ENCODE measurements at regions not wholly inside any gene's neighbourhood (a gene's known extent, or its start where the extent isn't known, plus 50 kb on each side); places are given as distances from the start of the nearest gene placed in this dataset.

DNA sequence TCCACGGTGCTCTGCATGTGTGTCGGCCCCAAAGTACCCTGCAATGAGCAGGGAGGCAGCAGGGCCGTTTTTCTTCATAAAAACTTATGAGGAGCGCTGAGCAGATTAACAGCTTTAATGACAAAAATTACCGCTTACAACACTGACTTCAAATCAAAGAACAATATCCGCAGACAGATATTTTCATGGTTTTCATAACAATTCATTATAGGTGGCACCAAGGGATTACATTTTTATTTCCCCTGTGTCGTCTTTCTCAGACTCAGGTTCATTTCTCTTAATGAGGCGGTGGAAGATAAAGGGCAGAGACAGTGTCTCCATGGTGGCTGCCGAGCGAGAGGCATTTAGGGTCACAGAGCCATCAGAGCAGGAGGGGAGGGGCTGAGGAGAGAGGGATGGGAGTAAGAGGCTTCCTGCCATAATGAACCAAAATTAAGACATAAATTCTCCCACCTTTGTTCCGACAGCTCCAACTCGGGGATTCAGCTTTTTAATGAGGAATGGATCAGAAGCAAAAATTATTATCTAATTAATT is 240.7 kb upstream of the CLINT1 start:
- no peak for DNase-seq

DNA sequence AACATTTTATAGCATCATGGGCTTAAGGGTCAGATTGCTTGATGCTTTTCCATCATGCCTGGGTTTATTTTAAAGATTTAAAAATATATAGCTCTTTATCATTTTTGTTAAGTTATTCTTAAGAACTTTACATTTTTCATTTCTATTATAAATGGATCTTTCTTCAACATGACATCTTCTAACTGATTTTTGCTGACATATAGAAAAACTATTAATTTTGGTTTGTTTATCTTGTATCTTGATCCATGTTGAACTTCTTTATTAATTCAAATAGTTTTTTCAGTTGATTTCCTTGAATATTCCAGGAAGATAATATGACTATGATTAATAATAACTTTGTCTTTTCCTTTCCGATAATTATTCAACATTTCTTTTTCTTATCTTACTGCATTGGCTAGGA is 237.9 kb upstream of the CLINT1 start:
- no peak for DNase-seq

DNA sequence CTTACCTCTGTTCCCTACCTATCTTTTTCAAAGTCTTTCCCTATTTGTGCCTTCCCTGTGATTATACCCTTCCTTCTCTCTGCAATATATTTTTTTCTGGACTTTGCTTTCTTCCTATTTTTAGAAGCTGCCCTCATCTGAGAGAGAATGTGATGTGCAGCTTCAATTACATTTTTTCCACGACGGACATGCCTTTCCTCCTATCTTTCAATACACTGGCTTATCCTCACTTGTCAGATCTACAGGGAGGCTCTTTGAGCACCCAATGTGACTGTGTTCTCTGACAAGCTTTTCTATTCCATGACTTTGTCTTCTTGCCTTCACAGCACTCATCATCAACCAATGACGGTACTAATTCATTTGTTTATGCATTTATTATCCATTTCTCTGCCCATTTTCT is 227.9 kb upstream of the CLINT1 start:
- DNase-seq: no peak

DNA sequence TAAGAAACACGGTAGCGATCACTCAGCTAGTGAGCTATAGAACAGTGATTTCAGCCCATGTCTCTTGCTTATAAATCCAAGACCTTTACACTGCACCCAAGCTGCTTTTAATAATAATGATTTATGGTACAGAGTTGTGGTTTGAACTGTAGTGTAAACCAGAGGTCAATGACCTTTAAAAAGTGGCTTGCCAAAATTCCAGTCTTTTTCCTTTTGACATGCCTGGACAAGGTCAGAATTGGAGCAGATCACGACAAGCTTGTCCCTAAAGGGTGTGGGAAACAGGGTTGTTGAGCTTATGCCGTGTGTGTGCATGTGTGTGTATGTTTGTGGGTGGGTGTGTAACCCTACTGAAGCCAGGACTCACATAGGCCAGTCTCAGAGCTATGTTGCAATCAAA is 225.3 kb upstream of the CLINT1 start:
- DNase-seq: peak; percentile 30

DNA sequence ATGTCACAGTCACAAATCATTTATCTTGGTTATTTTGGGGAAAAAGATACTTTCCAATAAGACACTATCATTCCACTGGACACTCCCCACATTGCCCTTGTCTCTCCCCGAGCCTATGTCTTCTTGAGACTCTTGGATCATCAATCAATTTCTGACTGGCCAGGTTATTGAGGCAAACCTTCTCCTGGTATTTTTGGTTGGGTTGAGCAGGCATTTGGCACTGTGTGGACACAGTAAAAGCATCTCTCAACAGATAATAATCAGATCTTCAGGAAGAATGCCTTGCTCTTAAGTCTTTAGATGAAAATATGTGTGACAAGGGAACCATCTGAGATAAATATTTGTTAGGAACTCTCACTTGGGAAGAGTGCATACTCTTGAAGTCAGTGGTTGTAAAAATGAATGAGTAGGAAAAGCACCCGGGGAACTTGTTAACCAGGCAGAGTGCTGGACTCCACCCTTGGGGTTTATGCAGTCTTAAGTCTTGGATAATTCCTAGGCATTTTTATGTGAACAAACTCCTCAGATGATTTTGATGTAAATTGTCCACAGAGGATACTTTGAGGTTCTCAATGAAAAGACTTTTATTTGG is 223.8 kb upstream of the CLINT1 start:
- DNase-seq: no peak

DNA sequence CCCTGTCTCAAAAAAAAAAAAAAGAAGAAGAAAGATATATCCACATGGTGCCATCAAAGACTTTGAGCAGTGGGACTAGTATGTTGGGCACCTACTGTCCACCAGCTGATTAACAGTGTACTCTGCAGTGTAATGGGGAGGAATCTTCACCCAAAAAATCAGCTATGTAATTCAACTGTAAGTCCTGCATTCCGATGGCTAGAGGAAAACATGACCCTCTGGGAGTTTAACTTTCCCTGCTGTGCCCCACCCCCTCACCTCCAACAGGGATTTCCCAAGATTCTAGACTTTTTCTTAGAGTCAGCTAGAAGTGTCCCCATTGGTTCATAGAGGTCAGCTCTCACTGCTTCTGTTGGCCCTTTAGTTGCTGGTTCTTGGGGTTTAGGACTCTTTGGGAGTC is 221.2 kb upstream of the CLINT1 start:
- peak; percentile 30 for DNase-seq

DNA sequence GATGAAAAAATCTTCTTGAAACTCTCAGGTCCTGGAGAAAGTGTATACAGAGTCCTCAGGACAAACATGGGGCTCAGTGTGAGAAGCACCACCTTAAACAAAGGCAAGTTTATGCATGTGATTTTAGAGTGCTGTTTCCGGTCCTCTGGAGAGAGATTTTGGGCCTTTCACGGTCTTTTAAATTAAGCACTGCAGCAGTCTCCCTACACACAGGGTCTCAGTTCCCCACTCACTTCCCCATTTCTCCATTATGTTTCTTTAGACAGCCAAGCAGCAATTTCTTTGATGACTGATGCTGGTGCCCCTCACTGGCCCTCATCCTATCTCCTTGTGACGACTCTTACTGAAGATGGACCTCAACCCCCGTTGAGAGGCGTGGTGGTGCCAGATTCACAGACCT is 220.2 kb upstream of the CLINT1 start:
- no peak for DNase-seq

DNA sequence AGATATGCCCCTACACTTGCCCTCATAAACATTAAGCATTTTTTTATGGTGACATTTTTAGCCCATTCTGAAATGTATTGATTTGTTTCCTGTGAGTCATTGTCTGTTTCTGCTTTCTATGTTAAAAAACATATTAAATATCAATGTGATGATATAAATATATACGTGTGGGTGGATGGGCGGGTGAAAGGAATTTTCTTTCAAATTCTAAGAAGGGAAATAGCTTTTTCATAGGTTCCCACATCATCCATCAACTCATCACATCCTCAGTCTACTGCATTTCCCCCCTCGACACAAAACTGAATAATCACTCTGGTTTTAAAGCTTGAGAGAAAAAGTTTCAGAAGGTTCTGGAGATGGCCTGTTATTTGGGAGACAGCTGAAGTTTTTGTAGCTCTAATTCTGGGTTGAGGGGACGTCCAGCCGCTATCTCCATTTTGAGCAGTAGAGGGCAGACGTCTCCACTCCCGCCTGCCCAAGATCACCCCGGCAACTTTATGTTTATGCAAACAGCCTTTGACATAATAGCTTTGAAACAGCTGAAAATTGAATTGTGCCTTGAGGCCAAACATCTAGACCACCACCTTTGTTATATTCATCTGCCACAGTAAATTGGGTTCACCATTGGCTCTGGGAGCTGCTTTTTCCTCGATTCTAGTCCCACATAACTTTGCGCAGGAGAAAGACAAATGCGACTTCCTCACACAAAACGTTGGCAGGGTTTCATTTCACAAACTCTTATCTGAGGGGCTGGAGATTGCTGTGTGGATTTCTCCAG is 216.2 kb upstream of the CLINT1 start:
- DNase-seq: peak; percentile 91

DNA sequence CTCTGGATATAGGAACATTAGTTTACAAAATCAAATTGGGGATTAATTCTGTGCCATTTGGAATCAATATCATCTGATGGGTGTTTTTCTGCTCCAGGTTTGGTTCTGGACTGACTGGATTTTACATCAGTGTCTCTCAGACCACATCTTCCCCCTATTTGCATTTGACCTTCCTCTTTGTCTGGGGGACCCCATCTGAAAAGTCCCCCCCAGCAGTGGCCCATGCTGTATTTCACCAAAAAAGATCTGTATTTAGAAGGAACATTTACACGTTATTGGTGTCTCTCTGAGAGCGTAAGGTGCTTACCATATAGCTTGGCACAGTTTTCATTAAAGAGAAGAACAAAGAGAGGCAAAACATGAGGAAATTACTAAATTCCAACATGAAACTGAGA is 215.6 kb upstream of the CLINT1 start:
- DNase-seq: no peak

DNA sequence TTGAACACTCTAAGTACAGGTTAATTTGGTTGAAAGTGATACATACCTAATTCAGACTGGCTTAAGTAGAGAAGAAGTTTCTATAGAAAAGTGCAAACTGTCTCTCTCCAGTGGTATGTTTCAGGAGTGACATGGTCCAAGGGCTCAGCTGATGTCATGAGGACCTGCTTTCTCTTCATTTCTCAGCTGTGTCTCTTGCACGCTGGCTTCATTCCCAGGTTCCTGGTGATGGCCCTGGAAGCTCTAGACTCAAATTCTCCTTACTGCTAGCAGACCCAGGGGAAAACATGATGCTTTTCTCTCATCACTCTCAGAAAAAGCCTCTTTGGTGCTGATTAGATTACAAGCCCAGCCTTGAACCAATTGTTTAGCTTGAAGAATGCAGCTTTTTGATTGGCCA is 211.9 kb upstream of the CLINT1 start:
- peak; percentile 51 for DNase-seq

DNA sequence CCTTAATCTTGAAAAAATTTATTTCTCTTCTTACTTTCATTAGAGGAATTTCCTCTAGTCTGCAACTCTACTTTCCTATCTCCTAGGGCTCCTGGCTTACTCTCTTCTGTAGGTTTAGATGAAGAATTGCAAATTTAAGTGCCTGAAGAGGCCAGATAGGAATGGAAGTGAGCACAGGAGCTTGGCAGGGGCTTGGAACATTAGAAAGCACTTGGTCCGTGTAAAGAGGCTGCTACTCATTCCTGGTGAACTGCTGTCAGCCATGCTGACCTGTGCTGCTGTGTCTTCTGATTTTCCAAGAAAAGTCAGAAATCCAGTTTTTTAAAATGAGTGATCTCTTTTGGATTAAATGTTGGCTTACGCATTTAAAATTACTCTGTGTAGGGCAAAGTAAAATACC is 210.9 kb upstream of the CLINT1 start:
- DNase-seq: no peak

DNA sequence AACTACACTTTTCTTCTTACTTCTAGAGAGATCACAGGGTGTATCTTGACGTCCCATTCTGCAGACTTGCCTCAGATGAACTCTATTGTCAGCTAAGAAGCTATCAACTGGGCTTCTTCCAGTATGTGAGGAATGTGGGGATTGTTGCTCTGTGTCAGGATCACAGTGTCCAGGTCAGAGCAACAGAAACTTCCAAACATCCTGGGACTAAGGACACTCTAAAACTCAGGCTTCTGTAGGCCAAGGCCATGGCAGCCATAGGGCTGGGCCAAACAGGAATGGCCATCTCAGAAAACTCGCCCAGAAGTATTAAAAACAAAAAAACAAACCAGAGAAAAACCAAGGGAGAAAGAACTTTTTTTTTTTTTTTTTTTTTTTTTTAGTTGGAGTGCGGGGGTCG is 210.0 kb upstream of the CLINT1 start:
- no peak for DNase-seq

DNA sequence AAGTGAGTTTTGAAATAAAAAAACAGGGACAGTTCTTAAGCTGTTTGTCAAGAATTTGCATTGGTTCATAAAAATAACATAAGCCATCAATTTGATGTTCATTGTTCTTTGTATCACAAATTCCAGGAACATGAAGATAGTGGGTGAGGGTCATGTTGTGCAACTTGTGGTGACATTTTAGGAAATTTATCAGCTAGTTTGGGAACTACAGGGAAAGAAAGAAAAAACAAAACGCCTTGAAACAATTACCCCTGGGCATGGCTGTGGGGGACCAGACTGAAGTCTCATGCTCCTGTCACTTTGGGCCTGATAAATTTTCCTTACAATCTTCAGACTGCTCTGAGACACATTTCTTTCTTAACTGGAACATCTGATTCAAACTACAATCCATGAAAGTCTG is 207.1 kb upstream of the CLINT1 start:
- DNase-seq: no peak

DNA sequence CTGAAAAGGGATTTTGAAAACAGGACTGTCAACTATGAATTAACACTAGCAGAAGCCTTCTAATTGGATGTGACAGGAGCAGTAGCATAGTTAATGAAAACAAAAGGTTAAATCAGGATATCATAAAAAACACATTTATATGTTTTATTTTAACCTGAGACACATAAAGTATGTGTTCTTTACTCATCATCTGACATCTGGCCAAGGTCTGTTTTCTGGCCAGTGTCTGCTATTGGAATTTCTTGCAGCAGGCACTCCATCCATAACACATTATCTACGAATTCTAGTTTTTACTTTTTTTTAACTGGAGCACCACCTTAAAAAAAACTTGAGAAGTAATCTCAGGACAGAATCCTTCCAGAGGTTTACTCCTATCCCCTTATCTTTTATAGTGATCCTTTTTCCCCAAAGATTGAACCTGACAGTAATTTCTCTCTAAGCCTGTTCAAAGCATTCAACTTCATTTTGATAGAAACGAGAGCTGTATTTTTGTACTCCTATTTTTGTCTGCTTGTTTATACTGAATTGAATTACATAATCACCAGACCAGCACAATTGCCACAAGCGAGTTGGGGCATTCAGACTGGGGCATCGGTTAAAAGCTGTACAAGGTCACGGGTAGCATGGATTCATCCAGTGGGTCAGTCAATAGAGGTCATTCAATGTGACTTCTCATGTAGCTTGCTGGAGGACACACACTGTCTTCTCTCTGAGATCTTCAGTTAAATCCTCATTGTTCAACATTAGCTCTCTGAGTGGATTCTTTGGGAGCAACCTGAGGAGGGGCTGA is 205.6 kb upstream of the CLINT1 start:
- DNase-seq: no peak

DNA sequence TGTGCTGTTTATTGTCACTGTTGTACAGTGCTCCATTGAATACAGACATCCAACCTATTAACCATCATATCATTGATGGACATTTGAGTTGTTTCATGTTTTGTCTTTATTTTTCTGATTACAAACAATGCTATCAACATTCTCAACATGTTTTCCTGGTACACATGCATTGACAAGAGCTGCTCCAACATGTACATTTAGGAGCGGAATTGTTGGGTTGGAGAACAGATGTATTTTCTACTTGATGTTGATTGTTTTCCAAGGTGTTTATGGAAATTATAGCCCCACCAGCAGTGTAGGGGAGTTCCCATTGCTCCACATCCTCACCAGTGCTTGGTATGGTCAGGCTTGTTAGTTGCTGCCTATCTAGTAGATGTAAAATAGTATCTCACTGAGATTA is 204.1 kb upstream of the CLINT1 start:
- no peak for DNase-seq

DNA sequence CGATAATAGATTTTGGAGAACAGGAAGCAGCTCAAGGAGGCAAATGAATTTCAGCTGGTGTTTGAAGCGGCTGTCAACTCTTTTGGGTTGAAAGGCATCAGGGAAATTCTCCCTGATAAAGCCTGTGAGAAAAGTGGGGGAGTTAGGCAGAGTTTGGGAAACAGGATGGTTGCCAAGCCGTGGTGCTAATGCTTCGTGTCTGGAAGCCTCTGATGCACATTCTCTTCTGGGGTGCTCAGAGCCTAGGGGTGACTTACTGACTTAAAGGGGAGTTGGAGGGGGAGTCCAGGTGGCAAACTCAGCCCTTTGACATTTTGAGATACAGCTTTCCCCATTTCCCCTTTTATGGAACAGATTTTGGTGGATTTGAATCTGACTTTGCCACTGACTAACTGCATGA is 202.5 kb upstream of the CLINT1 start:
- no peak for DNase-seq

DNA sequence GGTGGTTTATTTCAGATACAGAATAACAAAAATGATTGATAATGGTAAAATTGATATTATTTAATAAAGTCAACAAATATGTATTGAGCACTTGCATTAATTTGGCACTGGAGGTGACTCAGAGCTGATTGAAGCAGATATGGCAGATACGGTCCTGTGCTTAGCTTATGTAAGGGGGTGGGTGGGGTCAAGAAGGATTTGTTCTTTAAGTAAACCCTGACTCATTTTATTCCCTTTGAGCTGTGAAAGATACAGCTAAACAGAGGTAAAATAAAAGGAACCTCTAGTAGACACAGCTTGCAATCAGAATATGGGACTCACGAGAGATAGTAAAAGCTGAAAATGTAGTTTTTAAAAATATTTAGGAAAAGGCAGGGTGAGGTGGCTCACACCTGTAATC is 201.3 kb upstream of the CLINT1 start:
- DNase-seq: no peak

DNA sequence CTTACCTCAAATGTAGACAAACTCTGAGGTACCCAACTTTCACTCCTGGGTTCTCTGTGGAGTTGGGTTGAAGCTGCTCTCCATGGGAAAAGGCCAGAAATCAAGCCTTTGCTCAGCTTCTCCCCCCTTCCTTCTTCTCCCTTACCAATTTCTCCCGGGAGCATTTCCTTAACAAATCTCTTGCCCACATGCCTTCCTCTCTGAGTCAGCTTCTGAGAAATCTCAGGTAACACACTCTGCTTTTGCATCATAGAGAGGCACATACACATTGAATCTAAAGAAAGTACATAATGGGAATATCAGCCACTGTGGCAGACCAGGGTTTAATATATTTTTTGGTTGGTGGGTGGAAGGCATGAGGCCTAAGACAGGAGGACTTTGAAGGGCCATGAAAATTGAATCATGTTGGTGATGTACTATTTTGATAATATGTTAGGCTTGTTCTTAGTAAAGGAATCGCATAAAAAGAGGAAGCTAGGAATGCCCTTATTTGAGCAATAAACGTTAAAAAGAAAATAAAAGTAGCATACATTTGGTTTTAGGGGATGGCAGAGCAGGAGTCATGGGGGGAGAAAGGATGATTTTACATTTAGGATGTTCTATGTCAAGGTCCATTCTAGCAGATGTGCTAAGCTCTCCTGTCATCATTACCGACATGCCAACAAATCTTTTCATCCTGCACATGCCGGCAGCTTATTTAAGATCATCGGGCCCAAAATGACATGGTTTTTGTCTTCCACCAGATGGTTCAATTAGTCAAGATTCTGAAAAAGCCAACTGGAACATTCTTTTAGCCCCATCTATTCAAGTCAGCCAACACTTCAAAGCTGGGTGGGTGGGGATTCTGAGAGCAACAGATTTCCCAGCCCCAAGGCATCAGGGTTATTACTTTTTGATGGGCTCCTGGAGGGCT is 199.5 kb upstream of the CLINT1 start:
- peak; percentile 46 for DNase-seq

DNA sequence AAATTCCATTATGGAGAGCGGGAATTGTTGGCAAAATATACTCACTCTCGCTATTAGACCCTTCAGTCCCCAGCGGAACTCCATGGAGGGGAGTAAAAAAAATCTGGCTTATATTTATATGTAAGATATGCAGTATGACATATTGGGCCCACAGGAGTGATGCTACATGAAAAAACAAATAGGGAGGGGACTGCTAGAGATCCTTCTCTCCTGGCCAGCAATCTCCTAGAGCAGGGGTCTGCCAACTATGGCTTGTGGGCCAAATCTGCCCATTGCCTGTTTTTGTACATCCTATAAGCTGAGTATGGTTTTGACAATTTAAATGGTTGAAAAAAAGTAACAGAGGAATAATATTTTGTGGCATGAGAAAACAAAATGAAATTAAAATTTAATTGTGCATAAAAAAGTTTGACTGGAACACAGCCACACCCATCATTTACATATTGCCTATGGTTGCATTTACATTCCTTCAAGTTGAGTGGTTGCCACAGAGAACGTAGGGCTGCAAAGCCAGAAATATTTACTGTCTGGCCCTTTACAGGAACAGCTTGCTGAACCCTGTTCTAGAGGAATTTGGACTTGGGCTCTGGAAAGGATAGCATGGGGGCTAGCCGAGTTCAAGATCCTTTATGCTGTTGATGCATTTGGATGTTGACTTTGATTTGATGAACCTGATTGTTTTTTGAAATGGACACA is 197.3 kb upstream of the CLINT1 start:
- DNase-seq: peak; percentile 90

DNA sequence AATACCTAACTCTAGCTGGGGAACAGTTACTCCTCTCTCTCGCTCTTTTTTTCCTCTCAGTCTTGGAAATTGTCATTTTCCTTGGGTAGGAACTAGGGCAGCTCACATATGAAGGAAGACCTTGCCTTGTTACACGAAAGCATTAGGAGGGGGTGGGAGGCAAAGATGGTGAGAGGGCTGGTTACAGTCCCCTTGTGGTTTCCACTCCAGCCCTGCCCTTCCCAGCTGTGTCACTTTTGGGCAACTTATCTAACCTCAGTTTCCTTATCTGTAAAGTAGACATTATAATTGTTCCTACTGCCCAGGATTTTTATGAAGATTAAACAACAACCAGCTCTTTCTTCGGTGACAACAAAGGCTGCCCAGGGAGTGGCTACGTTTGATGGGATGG is 196.2 kb upstream of the CLINT1 start:
- DNase-seq: no peak

DNA sequence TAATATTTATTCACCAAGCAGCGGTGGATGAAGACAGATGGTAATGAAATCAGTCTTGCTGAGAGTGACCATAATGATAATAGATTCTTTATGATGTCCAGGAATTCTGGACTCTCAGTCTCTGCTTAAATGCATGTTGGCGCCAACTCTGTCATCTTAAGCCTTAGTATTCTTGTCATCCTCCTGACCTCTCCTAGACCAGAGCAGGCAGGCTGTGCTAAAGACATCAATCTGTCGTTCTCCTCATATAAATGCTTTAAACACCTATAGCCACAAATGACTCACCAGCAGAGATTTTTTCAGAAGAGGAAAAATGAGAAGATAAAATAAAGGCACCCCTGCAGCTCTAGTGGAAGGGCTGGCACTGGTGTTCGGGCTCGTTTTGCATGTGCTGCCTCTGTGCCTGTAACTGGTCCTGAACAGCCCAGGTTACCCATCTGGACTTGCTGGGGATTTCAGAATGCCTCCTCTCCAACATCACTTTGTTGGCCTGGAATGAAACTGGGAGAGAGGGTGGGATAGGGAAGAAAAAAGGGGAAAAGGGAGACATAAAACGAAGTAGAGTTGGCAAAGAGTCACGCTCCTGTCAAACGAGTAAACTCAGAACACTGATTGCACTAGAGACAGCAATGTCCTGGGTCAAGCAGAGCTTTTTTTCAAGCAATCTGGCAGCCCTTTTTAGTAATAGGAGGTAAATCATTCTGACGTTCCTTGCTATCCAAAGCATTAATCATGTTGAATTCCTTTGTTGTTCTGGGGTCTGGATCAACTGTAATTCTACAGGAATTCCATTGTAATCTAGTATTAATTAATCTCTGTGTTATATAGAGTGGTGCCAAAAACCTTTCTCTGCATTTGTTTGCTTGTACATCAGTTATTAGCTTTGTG is 195.5 kb upstream of the CLINT1 start:
- no peak for DNase-seq
